ENCODE measurements at regions not wholly inside any gene's neighbourhood (a gene's known extent, or its start where the extent isn't known, plus 50 kb on each side); places are given as distances from the start of the nearest gene placed in this dataset.

GRCh38 chr12:125890366-125890905 is 825.2 kb downstream of the AACS start:
- TF ChIP-seq, protein P1, sequence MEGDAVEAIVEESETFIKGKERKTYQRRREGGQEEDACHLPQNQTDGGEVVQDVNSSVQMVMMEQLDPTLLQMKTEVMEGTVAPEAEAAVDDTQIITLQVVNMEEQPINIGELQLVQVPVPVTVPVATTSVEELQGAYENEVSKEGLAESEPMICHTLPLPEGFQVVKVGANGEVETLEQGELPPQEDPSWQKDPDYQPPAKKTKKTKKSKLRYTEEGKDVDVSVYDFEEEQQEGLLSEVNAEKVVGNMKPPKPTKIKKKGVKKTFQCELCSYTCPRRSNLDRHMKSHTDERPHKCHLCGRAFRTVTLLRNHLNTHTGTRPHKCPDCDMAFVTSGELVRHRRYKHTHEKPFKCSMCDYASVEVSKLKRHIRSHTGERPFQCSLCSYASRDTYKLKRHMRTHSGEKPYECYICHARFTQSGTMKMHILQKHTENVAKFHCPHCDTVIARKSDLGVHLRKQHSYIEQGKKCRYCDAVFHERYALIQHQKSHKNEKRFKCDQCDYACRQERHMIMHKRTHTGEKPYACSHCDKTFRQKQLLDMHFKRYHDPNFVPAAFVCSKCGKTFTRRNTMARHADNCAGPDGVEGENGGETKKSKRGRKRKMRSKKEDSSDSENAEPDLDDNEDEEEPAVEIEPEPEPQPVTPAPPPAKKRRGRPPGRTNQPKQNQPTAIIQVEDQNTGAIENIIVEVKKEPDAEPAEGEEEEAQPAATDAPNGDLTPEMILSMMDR (IDR thresholded peaks at IDR 0.05; ENCODE audit: poor library complexity, severe bottlenecking) = no peak
- TF ChIP-seq SMC3 (conservative IDR thresholded peaks at IDR 0.05; ENCODE audit: poor library complexity) = no peak
- TF ChIP-seq EZH2 (IDR thresholded peaks at IDR 0.05; ENCODE audit: borderline replicate concordance, insufficient read depth, low read length, poor library complexity, severe bottlenecking) = no peak
- no peak for TF ChIP-seq TAF1 (IDR thresholded peaks at IDR 0.05; ENCODE audit: low read depth)
- no peak for TF ChIP-seq POLR2AphosphoS5 (IDR thresholded peaks at IDR 0.05)
